CD4-positive, alpha-beta memory T cell (primary cell): ENCODE measurements at regions not wholly inside any gene's neighbourhood (a gene's known extent, or its start where the extent isn't known, plus 50 kb on each side); places are given as distances from the start of the nearest gene placed in this dataset.

Source experiments
- CTCF ChIA-PET: fragments of 350-600 bp; sonication (Branson Sonifier 250); formaldehyde crosslinking; loops from one replicate; lab custom pipeline; 2021; ENCODE audit warnings: inconsistent platforms; ENCODE audit not compliant: partially characterized antibody; lab: Charles Lee
- POLR2A ChIA-PET: fragments of 350-600 bp; sonication (Branson Sonifier 250); formaldehyde crosslinking; loops from one replicate; lab custom pipeline; 2021; ENCODE audit not compliant: partially characterized antibody; lab: Charles Lee
- DNase-seq, 5 donors: peaks; one replicate each; pipeline versions ENCODE4 v3.0.0 to v3.0.0-alpha.2; 2020 to 2022; ENCODE audit warnings: mixed read lengths in 1 of 5
- H3K27ac ChIP-seq: one replicate; pipeline ENCODE4 v1.7.0; 2013; ENCODE audit warnings: low read depth, low read length
- H3K27me3 ChIP-seq: 2 replicates; pipeline ENCODE4 v1.7.0; 2013; ENCODE audit warnings: mild to moderate bottlenecking, low read length, moderate library complexity; ENCODE audit not compliant: insufficient read depth
- H3K36me3 ChIP-seq: 2 replicates; pipeline ENCODE4 v1.7.0; 2013; ENCODE audit warnings: mild to moderate bottlenecking, low read length, moderate library complexity; ENCODE audit not compliant: insufficient read depth
- H3K4me1 ChIP-seq: 2 replicates; pipeline ENCODE4 v1.7.0; 2013; ENCODE audit warnings: mild to moderate bottlenecking, low read length, moderate library complexity; ENCODE audit not compliant: insufficient read depth
- H3K4me3 ChIP-seq, 2 donors: one replicate each; pipeline ENCODE4 v1.7.0; 2013; ENCODE audit warnings: low read length in 2 of 2, mild to moderate bottlenecking in 1 of 2
- H3K9me3 ChIP-seq, 2 donors: one replicate each; pipeline ENCODE4 v1.7.0; 2013; ENCODE audit warnings: low read length in 2 of 2, control low read depth in 1 of 2; ENCODE audit not compliant: control insufficient read depth in 1 of 2
- H3K27ac Mint-ChIP-seq, 7 donors: one replicate each; pipeline ENCODE4 v1.8.0; 2020 to 2021; ENCODE audit warnings: mixed read lengths in 7 of 7, mild to moderate bottlenecking in 6 of 7, inconsistent platforms in 3 of 7, moderate library complexity in 3 of 7
- H3K27me3 Mint-ChIP-seq, 2 donors: one replicate each; pipeline ENCODE4 v1.8.0; 2020 to 2021; ENCODE audit warnings: mixed read lengths in 2 of 2
- H3K36me3 Mint-ChIP-seq, 2 donors: one replicate each; pipeline ENCODE4 v1.8.0; 2020 to 2021; ENCODE audit warnings: mixed read lengths in 2 of 2, inconsistent platforms in 1 of 2, mild to moderate bottlenecking in 1 of 2
- H3K4me1 Mint-ChIP-seq, 4 donors: one replicate each; pipeline ENCODE4 v1.8.0; 2020 to 2021; ENCODE audit warnings: mixed read lengths in 4 of 4, mild to moderate bottlenecking in 1 of 4
- H3K4me3 Mint-ChIP-seq, 8 donors: one replicate each; pipeline ENCODE4 v1.8.0; 2020 to 2021; ENCODE audit warnings: mixed read lengths in 8 of 8, mild to moderate bottlenecking in 7 of 8, moderate library complexity in 6 of 8, inconsistent platforms in 3 of 8
- H3K9me3 Mint-ChIP-seq, 8 donors: one replicate each; pipeline ENCODE4 v1.8.0; 2020 to 2021; ENCODE audit warnings: mixed read lengths in 8 of 8, mild to moderate bottlenecking in 5 of 8, inconsistent platforms in 3 of 8, moderate library complexity in 1 of 8
- intact Hi-C: fragments of 100-400 bp; cut with micrococcal nuclease; formaldehyde crosslinking; loops from one replicate; pipeline ENCODE4 v1.15.1; 2023

- Mint-ChIP-seq H3K27ac (no peak overlapping the region), H3K36me3 (no peaks in the 10 kb centered on the region), H3K9me3 (peaks cover 0 to 15% (median 6%) of the 10 kb centered on the region in 8 donors), H3K4me1 (no peaks in the 10 kb centered on the region), H3K27me3 (peaks cover 0 to 3% of the 10 kb centered on the region in 2 donors), H3K4me3 (no peak overlapping the region)
- Histone ChIP-seq H3K4me1 (no peaks in the 10 kb centered on the region), H3K9me3 (no peaks in the 10 kb centered on the region), H3K27me3 (no peaks in the 10 kb centered on the region), H3K27ac (no peak overlapping the region), H3K4me3 (no peak overlapping the region), H3K36me3 (no peaks in the 10 kb centered on the region)
- ChIA-PET CTCF (no interaction called here), POLR2A (no interaction called here)
- no peak for DNase-seq
- intact Hi-C loops: no loop called here
Observed at GRCh38 chr3:176352716-176353334, 844.5 kb downstream of the TBL1XR1 start.

- Mint-ChIP-seq H3K9me3 (peaks cover 0 to 11% (median 6%) of the 10 kb centered on the region in 8 donors), H3K36me3 (no peaks in the 10 kb centered on the region), H3K4me1 (no peaks in the 10 kb centered on the region), H3K27ac (no peak overlapping the region), H3K4me3 (no peak overlapping the region), H3K27me3 (peaks cover 0 to 3% of the 10 kb centered on the region in 2 donors)
- Histone ChIP-seq H3K36me3 (no peaks in the 10 kb centered on the region), H3K4me1 (no peaks in the 10 kb centered on the region), H3K9me3 (no peaks in the 10 kb centered on the region), H3K27me3 (no peaks in the 10 kb centered on the region), H3K27ac (no peak overlapping the region), H3K4me3 (no peak overlapping the region)
- intact Hi-C loops: no loop called here
- CTCF ChIA-PET: no interaction called here
- no peak for DNase-seq
- POLR2A ChIA-PET: no interaction called here
Observed at GRCh38 chr3:176351408-176351807, 845.9 kb downstream of the TBL1XR1 start.

GRCh38 chr3:176349706-176350105 is 847.6 kb downstream of the TBL1XR1 start:
- DNase-seq: no peak
- Histone ChIP-seq H3K27me3 (no peaks in the 10 kb centered on the region), H3K4me1 (no peaks in the 10 kb centered on the region), H3K27ac (no peak overlapping the region), H3K4me3 (no peak overlapping the region), H3K9me3 (no peaks in the 10 kb centered on the region), H3K36me3 (no peaks in the 10 kb centered on the region)
- peaks cover 0 to 18% (median 5%) of the 10 kb centered on the region in 8 donors for H3K9me3 Mint-ChIP-seq
- no peaks in the 10 kb centered on the region for H3K4me1 Mint-ChIP-seq
- no peak overlapping the region for H3K4me3 Mint-ChIP-seq
- no peak overlapping the region for H3K27ac Mint-ChIP-seq
- ChIA-PET POLR2A (no interaction called here), CTCF (no interaction called here)
- H3K36me3 Mint-ChIP-seq: no peaks in the 10 kb centered on the region
- peaks cover 0 to 3% of the 10 kb centered on the region in 2 donors for H3K27me3 Mint-ChIP-seq
- intact Hi-C loops: no loop called here

GRCh38 chr3:176347424-176348146 is 849.7 kb downstream of the TBL1XR1 start:
- intact Hi-C loops: no loop called here
- Mint-ChIP-seq H3K4me3 (no peak overlapping the region), H3K9me3 (peaks cover 0 to 18% (median 8%) of the 10 kb centered on the region in 8 donors), H3K27ac (no peak overlapping the region), H3K27me3 (peaks cover 0 to 3% of the 10 kb centered on the region in 2 donors), H3K4me1 (no peaks in the 10 kb centered on the region), H3K36me3 (no peaks in the 10 kb centered on the region)
- ChIA-PET CTCF (no interaction called here), POLR2A (no interaction called here)
- H3K36me3 ChIP-seq: no peaks in the 10 kb centered on the region
- H3K4me3 ChIP-seq: no peak overlapping the region
- H3K4me1 ChIP-seq: no peaks in the 10 kb centered on the region
- no peaks in the 10 kb centered on the region for H3K9me3 ChIP-seq
- no peaks in the 10 kb centered on the region for H3K27me3 ChIP-seq
- DNase-seq: no peak
- no peak overlapping the region for H3K27ac ChIP-seq

- no peaks in the 10 kb centered on the region for H3K27me3 Mint-ChIP-seq
- H3K9me3 Mint-ChIP-seq: peaks cover 0 to 16% (median 3%) of the 10 kb centered on the region in 8 donors
- Histone ChIP-seq H3K36me3 (no peaks in the 10 kb centered on the region), H3K27me3 (no peaks in the 10 kb centered on the region), H3K4me3 (no peak overlapping the region), H3K4me1 (no peaks in the 10 kb centered on the region), H3K9me3 (no peaks in the 10 kb centered on the region), H3K27ac (no peak overlapping the region)
- ChIA-PET POLR2A (no interaction called here), CTCF (no interaction called here)
- no peaks in the 10 kb centered on the region for H3K36me3 Mint-ChIP-seq
- intact Hi-C loops: no loop called here
- H3K4me1 Mint-ChIP-seq: no peaks in the 10 kb centered on the region
- DNase-seq: no peak
- no peak overlapping the region for H3K4me3 Mint-ChIP-seq
- H3K27ac Mint-ChIP-seq: no peak overlapping the region
Observed at GRCh38 chr3:176341963-176342362, 855.3 kb downstream of the TBL1XR1 start.

GRCh38 chr3:176328666-176329065 is 868.6 kb downstream of the TBL1XR1 start:
- Histone ChIP-seq H3K36me3 (no peaks in the 10 kb centered on the region), H3K4me1 (no peaks in the 10 kb centered on the region), H3K9me3 (no peaks in the 10 kb centered on the region), H3K27ac (no peak overlapping the region), H3K27me3 (no peaks in the 10 kb centered on the region), H3K4me3 (no peak overlapping the region)
- no peak overlapping the region for H3K4me3 Mint-ChIP-seq
- ChIA-PET POLR2A (no interaction called here), CTCF (no interaction called here)
- intact Hi-C loops: no loop called here
- H3K9me3 Mint-ChIP-seq: peaks cover 0 to 14% (median 2%) of the 10 kb centered on the region in 8 donors
- DNase-seq: no peak
- no peaks in the 10 kb centered on the region for H3K4me1 Mint-ChIP-seq
- no peaks in the 10 kb centered on the region for H3K27me3 Mint-ChIP-seq
- no peak overlapping the region for H3K27ac Mint-ChIP-seq
- H3K36me3 Mint-ChIP-seq: no peaks in the 10 kb centered on the region

GRCh38 chr3:176328198-176328597 is 869.1 kb downstream of the TBL1XR1 start:
- Mint-ChIP-seq H3K36me3 (no peaks in the 10 kb centered on the region), H3K9me3 (peaks cover 0 to 9% (median 2%) of the 10 kb centered on the region in 8 donors), H3K4me3 (no peak overlapping the region), H3K4me1 (no peaks in the 10 kb centered on the region), H3K27me3 (no peaks in the 10 kb centered on the region), H3K27ac (no peak overlapping the region)
- H3K27me3 ChIP-seq: no peaks in the 10 kb centered on the region
- no peaks in the 10 kb centered on the region for H3K36me3 ChIP-seq
- H3K4me1 ChIP-seq: no peaks in the 10 kb centered on the region
- DNase-seq: no peak
- no peaks in the 10 kb centered on the region for H3K9me3 ChIP-seq
- ChIA-PET POLR2A (no interaction called here), CTCF (no interaction called here)
- no peak overlapping the region for H3K27ac ChIP-seq
- intact Hi-C loops: no loop called here
- H3K4me3 ChIP-seq: no peak overlapping the region
